Renal cortical epithelial cell (primary cell): ENCODE measurements at regions not wholly inside any gene's neighbourhood (a gene's known extent, or its start where the extent isn't known, plus 50 kb on each side); places are given as distances from the start of the nearest gene placed in this dataset.

Experiments
- DNase-seq: peaks from one replicate; pipeline ENCODE4 v3.0.0-alpha.2; 2011; ENCODE audit warnings: low read depth

- DNase-seq: no peak
These were observed 288.3 kb upstream of the TNRC6C start for GRCh38 chr17:77670173-77670572.

GRCh38 chr17:77674358-77674757 is 284.1 kb upstream of the TNRC6C start:
- DNase-seq: no peak

DNA sequence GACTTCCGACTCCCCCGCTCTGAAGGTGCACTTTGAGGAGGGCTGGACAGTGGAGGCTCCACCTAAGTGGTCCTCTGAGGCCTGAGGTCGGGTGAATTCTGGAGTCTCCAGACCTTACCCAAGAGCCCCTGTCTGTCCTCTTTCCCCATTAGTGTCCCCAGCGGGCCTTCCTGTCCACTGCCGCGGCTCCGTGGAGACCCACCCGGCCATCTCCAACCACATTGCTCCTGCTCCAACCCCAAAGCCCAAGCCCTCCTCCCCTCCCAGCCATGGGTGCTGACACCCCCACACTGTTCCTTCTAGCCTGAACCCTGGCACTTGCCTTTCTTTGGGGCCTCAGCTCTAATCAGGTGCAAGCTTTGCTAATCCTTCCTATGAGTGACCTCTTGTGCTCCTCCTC is 283.1 kb upstream of the TNRC6C start:
- DNase-seq: no peak

GRCh38 chr17:77675816-77676215 is 282.7 kb upstream of the TNRC6C start:
- DNase-seq: no peak

DNA sequence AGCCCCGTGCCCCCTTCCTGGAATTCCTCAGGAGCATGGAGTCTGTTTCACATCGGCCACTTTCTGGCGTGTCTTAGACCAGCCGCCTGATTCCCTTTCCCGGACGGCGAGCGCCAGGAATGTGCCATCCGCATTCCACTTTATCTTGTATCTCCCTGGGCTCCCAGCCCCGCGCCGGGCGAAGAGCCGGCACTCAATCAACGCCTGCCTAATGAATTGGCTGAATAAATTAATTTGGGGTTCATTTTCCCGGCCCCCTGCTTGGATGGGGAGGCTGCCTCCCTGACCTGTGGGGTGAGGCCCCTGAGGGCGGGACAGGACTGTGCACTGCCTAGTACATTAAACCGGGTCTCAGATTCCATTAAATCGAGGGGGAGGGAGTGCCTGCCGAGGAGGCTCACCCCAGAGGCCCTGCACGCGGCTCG is 282.3 kb upstream of the TNRC6C start:
- no peak for DNase-seq

DNA sequence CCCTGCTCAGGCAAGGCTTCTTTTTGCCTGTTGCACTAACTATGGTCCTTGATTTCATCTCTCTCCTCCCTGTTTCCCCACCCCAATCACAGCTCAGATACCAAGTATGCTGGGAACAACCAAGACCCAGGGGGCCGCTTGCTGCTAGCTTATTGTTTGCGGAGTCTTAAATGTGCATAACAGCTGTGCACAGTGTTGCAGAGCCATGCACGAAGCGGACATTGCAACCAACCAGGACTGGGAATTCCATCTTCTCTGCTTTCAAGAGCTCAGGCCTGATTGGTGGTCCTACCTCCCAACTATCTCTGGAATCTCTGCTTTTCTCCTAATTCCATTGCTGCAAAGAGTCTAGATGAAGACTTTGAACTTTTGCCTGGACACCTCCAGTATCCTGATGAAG is 281.3 kb upstream of the TNRC6C start:
- DNase-seq: no peak

DNA sequence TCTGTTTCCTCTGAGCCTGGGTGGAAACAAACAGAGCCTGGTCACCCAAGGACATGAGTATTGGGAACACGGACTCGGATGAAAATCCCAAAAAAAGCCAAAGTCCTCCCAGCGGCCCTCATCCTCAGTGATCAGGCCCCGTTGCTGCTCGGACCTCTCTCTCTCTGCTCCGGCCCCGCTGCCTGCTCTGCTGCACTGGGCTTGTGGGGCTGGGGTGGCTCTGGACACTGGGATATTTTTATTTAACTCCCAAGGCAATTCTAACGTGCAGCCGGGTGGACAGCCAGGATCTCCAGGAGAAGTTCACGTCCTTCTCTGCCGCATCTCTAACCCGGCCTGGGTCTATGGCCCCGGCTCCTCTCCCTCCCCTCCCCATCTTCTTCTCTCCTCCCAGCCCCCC is 280.9 kb upstream of the TNRC6C start:
- DNase-seq: no peak

DNA sequence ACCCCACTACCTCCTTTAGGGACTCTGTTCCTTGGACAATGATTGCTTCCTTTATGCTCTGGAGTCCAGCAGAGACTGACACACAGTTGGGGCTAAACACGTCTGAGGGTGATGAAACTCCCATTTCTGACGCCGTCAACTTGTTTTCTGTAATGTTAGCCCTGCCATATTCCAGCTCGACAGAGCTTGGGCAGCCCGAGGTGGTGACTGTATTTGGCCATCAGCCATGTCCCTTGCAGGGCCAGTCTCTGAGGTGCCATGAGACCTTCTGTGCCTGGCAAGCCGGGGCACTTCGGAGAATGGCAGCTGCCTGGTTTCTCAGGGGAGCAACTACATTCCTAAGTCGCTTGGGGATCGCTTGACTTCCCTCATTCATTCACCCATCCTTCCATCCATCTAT is 278.9 kb upstream of the TNRC6C start:
- no peak for DNase-seq

GRCh38 chr17:77681861-77682260 is 276.6 kb upstream of the TNRC6C start:
- DNase-seq: no peak

GRCh38 chr17:77684803-77685798 is 273.4 kb upstream of the TNRC6C start:
- no peak for DNase-seq

- DNase-seq: no peak
These were observed 272.5 kb upstream of the TNRC6C start for GRCh38 chr17:77685881-77686486.

- DNase-seq: no peak
These were observed 271.6 kb upstream of the TNRC6C start for GRCh38 chr17:77686903-77687302.

DNA sequence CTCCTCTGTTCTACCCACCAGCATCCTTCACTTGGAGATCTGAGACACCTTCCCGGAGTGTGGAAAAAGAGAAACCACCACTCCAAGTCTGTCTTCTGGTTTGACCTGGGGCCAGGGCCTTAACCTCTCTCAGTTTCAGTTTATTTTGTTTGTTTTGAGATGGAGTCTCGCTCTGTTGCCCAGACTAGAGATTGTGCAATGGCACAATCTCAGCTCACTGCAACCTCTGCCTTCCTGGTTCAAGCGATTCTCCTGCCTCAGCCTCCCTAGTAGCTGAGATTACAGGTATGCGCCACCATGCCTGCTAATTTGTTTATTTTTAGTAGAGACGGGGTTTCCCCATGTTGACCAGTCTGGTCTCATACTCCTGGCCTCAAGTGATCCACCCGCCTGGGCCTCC is 271.1 kb upstream of the TNRC6C start:
- DNase-seq: no peak

DNA sequence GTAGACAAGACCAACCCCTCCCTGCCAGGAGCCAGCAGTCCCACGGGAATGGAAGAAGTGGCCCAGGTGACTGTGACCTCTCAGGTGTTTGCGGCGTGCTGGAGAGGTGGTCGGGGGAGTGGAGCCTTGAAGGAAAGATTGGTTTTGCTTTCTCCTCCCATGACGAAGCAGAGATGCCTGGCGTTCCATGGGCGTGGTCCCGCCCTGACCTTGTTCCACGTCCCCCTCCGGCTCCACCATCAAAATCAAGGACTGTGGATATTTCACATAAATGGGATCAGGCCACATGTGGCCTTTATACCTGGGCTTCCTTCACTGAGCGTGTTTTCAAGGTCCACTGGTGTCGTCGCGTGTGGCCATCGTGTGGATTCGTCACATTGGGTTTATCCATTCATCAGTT is 270.6 kb upstream of the TNRC6C start:
- DNase-seq: no peak

- no peak for DNase-seq
These were observed 270.1 kb upstream of the TNRC6C start for GRCh38 chr17:77688369-77688768.

- no peak for DNase-seq
These were observed 268.0 kb upstream of the TNRC6C start for GRCh38 chr17:77690271-77691161.

DNA sequence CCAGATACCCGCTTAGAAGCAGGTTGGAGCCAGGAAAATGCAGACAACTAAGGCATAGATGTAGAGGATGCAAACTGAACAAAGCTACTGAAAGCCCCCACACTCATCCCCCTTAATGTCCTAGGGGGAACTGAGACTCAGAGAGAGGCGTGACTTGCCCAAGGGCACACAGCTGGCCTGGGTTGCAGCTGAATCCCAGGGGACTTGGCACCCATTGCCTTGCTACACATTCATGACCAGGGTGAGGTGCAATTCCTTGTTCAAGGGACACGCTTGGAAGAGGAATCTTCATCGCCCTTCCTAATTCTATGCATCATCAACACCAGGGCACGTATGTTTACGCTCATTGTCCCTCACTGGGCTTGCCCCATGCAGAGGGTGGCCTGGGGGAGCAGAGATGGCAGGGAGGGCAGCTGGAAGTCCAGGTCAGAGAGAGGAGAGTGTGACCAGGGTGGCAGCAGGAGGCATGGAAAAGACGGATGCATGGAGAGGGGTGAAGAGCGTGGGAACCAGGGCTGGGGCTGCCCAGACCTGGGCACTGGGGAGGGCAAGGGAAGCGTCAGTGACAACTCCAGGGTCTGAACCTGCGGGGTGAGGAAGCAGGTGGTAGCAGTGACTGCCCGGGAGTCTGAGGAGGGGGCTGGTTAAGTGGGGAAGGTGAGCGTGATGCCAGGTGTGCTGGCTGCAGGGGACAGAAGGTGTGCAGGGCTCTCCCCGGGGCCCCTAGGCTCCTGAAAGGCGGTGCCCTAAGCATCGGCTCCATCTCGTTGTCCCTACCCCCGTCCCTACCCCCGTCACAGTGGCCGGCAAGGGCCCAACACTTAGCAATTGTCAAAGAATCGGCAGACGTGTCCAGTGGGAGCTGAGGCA is 267.1 kb upstream of the TNRC6C start:
- no peak for DNase-seq

DNA sequence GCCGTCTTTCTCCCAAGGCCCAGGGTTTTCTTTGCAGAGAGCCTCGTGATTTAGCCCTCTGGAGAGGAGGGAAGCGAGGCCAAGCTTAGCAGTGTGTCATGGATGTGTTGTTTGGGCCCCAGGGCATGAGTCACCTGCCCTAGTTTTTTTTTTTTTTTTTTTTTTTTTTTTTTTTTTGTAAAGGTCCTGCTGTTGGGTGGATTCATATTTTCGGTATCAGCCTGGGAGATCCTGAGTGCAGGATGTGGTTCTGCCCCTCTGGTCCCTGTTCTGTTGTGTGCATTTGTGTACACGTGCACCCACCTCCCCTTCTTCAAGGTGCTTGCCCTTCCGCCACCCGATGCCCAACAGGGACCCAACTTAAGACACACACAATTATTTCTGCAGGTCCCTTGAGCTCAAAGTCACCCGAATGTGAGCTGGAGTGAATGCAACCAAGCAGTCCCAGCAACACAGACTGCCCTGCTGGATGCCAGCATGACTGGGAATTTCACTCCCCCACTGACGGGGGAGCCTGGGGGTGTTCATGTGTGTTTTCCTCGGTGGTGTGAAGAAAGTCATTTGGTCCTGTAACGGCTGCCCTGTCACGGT is 265.8 kb upstream of the TNRC6C start:
- no peak for DNase-seq

DNA sequence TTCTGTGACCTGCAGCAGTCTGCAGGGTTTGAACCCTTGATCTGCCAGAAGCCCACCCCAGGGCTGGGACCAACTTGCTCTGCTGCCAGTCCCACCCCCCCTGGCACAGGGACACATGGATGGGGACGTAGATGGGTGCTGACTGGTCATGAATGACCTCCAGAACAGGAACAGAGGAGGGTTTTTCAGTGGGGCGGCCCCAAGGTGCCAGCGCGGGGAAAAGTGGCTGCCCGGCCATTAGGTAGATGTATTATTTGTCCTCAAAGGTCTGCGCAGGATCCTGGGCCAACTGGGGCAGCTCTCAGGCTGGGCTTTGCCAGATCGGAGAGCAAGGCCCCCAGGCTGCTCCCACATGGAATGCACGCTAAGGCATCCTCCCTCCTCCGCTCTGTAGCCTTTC is 265.2 kb upstream of the TNRC6C start:
- no peak for DNase-seq

DNA sequence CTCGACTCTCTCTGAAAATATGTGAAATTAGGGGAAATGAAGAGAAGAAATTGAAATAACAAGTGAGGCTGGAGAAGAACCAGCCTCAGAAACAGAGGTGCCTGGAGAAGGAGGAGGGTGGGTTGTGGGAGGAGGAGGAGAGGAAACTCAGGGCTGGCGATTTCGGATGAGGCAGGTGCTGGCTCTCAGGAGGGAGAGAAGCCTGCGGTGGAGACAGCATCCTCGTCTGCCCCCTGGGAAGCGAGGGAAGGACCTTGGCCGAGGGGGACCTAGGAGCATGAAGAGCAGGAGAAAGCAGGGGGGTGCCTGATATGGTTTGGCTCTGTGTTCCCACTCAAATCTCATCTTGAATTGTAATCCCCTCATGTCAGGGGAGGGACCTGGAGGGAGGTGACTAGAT is 264.7 kb upstream of the TNRC6C start:
- no peak for DNase-seq
